ENCODE measurements at regions not wholly inside any gene's neighbourhood (a gene's known extent, or its start where the extent isn't known, plus 50 kb on each side); places are given as distances from the start of the nearest gene placed in this dataset.

GRCh38 chr5:6961123-6961522 is 247.9 kb downstream of the TENT4A start:
- TF ChIP-seq POLR2AphosphoS5 (IDR thresholded peaks at IDR 0.05; ENCODE audit: low read depth, low read length) = no peak
- no peak for TF ChIP-seq TAF1 (IDR thresholded peaks at IDR 0.05; ENCODE audit: borderline replicate concordance, insufficient read depth, low read length)
